ENCODE measurements at regions not wholly inside any gene's neighbourhood (a gene's known extent, or its start where the extent isn't known, plus 50 kb on each side); places are given as distances from the start of the nearest gene placed in this dataset.

- TF ChIP-seq YY1 (IDR thresholded peaks at IDR 0.05; ENCODE audit: low read depth) (no peak), TAF1 (IDR thresholded peaks at IDR 0.05; ENCODE audit: low read depth) (no peak), EP300 (IDR thresholded peaks at IDR 0.05; ENCODE audit: borderline replicate concordance) (no peak), CEBPB (IDR thresholded peaks at IDR 0.05) (no peak), REST (IDR thresholded peaks at IDR 0.05; ENCODE audit: low read depth) (no peak)
Observed at GRCh38 chr9:89928106-89928505, 323.3 kb downstream of the GADD45G start.
